Activated CD4-positive, alpha-beta T cell treated with anti-CD3 and anti-CD28 coated beads, Interleukin-10, Interleukin-2, amounts not matched to agents 100 ng/mL and 50 ng/mL, durations not matched to agents 16 hours and 8 hours (primary cell): ENCODE measurements at regions not wholly inside any gene's neighbourhood (a gene's known extent, or its start where the extent isn't known, plus 50 kb on each side); places are given as distances from the start of the nearest gene placed in this dataset.
"Not testable (repeated sequence)": the region's sequence is repeated elsewhere in the genome, so short reads cannot be mapped to it uniquely, and the experiment has no call there.

ENCODE experiments used
- DNase-seq: peaks from one replicate; pipeline ENCODE4 v3.0.0-alpha.2; 2020

GRCh38 chr5:13214182-13214581, 730.3 kb downstream of the DNAH5 start:
- no peak for DNase-seq

- no peak for DNase-seq
Measured at GRCh38 chr5:13212886-13213285, 731.6 kb downstream of the DNAH5 start.

- no peak for DNase-seq
Measured at GRCh38 chr5:13211064-13211463, 733.4 kb downstream of the DNAH5 start.

GRCh38 chr5:13207112-13207511, 737.4 kb downstream of the DNAH5 start:
- DNase-seq, result no peak

GRCh38 chr5:13201022-13201421, 743.5 kb downstream of the DNAH5 start:
- no peak for DNase-seq

- DNase-seq, result not testable (repeated sequence)
Measured at GRCh38 chr5:13198226-13198625, 746.3 kb downstream of the DNAH5 start.

- DNase-seq, result no peak
Measured at GRCh38 chr5:13189532-13189931, 755.0 kb downstream of the DNAH5 start.

- DNase-seq, result no peak
Measured at GRCh38 chr5:13188371-13188770, 756.1 kb downstream of the DNAH5 start.

GRCh38 chr5:13187186-13187585, 757.3 kb downstream of the DNAH5 start:
- DNase-seq, result no peak

GRCh38 chr5:13186177-13186576, 758.3 kb downstream of the DNAH5 start:
- DNase-seq, result no peak

- no peak for DNase-seq
Measured at GRCh38 chr5:13179407-13180087, 764.9 kb downstream of the DNAH5 start.

GRCh38 chr5:13143630-13144029, 800.9 kb downstream of the DNAH5 start:
- DNase-seq, result no peak

GRCh38 chr5:13143214-13143613, 801.3 kb downstream of the DNAH5 start:
- DNase-seq, result no peak

- no peak for DNase-seq
Measured at GRCh38 chr5:13133951-13134350, 810.5 kb downstream of the DNAH5 start.

GRCh38 chr5:13115476-13115875, 829.0 kb downstream of the DNAH5 start:
- DNase-seq, result no peak

- no peak for DNase-seq
Measured at GRCh38 chr5:13108265-13108664, 836.2 kb downstream of the DNAH5 start.

GRCh38 chr5:13107537-13107936, 837.0 kb downstream of the DNAH5 start:
- no peak for DNase-seq

GRCh38 chr5:13081116-13081515, 863.4 kb downstream of the DNAH5 start:
- DNase-seq, result no peak

GRCh38 chr5:13072936-13073335, 871.6 kb downstream of the DNAH5 start:
- not testable (repeated sequence) for DNase-seq

- DNase-seq, result no peak
Measured at GRCh38 chr5:13063088-13063487, 881.4 kb downstream of the DNAH5 start.

GRCh38 chr5:13045897-13046551, 898.5 kb downstream of the DNAH5 start:
- no peak for DNase-seq

- no peak for DNase-seq
Measured at GRCh38 chr5:13034061-13034460, 910.4 kb downstream of the DNAH5 start.

- no peak for DNase-seq
Measured at GRCh38 chr5:13029211-13029610, 915.3 kb downstream of the DNAH5 start.

GRCh38 chr5:13027874-13028273, 916.6 kb downstream of the DNAH5 start:
- DNase-seq, result no peak

GRCh38 chr5:13019729-13020128, 924.8 kb downstream of the DNAH5 start:
- DNase-seq, result no peak
